Inferior parietal cortex (tissue), 1 donor: ENCODE measurements at regions not wholly inside any gene's neighbourhood (a gene's known extent, or its start where the extent isn't known, plus 50 kb on each side); places are given as distances from the start of the nearest gene placed in this dataset.
"Not testable (repeated sequence)": the region's sequence is repeated elsewhere in the genome, so short reads cannot be mapped to it uniquely, and the experiment has no call there.

Source experiments
- DNase-seq: peaks from one replicate; pipeline ENCODE4 v3.0.0-alpha.2; 2016; ENCODE audit errors: extremely low spot score

GRCh38 chr16:14384745-14385144, 245.3 kb downstream of the PARN start:
- DNase-seq: no peak

GRCh38 chr16:14383844-14384243, 246.2 kb downstream of the PARN start:
- DNase-seq: not testable (repeated sequence)

- DNase-seq: no peak
Measured at GRCh38 chr16:14378689-14379467, 251.2 kb downstream of the PARN start.

- no peak for DNase-seq
Measured at GRCh38 chr16:14378131-14378551, 251.9 kb downstream of the PARN start.

- DNase-seq: no peak
Measured at GRCh38 chr16:14377326-14377725, 252.7 kb downstream of the PARN start.

GRCh38 chr16:14375132-14375491, 254.9 kb downstream of the PARN start:
- DNase-seq: no peak

GRCh38 chr16:14374451-14375131, 255.5 kb downstream of the PARN start:
- DNase-seq: no peak

- DNase-seq: no peak
Measured at GRCh38 chr16:14373896-14374295, 256.2 kb downstream of the PARN start.

GRCh38 chr16:14373406-14373805, 256.7 kb downstream of the PARN start:
- no peak for DNase-seq

GRCh38 chr16:14372471-14372870, 257.6 kb downstream of the PARN start:
- DNase-seq: no peak

- DNase-seq: no peak
Measured at GRCh38 chr16:14371778-14372431, 258.2 kb downstream of the PARN start.

- DNase-seq: no peak
Measured at GRCh38 chr16:14370736-14371234, 259.3 kb downstream of the PARN start.

GRCh38 chr16:14369734-14370598, 260.1 kb downstream of the PARN start:
- no peak for DNase-seq

- DNase-seq: no peak
Measured at GRCh38 chr16:14368399-14368798, 261.7 kb downstream of the PARN start.

- DNase-seq: no peak
Measured at GRCh38 chr16:14366974-14367707, 262.9 kb downstream of the PARN start.

GRCh38 chr16:14366447-14366846, 263.6 kb downstream of the PARN start:
- no peak for DNase-seq

- DNase-seq: no peak
Measured at GRCh38 chr16:14365200-14365851, 264.7 kb downstream of the PARN start.

- DNase-seq: no peak
Measured at GRCh38 chr16:14364386-14365199, 265.5 kb downstream of the PARN start.

GRCh38 chr16:14364112-14364385, 266.0 kb downstream of the PARN start:
- DNase-seq: no peak
